ENCODE measurements at regions not wholly inside any gene's neighbourhood (a gene's known extent, or its start where the extent isn't known, plus 50 kb on each side); places are given as distances from the start of the nearest gene placed in this dataset.

DNA sequence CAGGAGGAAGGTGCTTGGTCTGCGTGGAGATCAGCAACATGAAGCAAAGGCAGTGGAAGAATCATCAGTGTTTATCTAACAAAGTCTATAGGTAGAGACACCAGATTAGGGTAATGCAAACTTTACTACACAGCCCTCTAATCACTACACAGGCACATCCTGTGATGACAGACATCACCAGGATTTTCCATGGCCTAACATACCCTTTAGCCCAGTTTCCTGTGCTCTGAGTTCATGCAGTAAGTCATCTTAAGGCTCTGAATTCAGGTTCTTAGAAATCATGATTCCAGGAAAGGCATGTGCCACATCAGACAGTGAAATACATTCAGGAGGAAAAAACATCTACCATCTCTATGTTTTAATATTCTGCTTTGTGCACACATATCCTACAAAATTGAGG is 708.5 kb upstream of the SLC8A1 start:
- no peak overlapping the region for H3K4me3 ChIP-seq (ENCODE audit: low read depth, low read length)
- TF ChIP-seq, protein P1, sequence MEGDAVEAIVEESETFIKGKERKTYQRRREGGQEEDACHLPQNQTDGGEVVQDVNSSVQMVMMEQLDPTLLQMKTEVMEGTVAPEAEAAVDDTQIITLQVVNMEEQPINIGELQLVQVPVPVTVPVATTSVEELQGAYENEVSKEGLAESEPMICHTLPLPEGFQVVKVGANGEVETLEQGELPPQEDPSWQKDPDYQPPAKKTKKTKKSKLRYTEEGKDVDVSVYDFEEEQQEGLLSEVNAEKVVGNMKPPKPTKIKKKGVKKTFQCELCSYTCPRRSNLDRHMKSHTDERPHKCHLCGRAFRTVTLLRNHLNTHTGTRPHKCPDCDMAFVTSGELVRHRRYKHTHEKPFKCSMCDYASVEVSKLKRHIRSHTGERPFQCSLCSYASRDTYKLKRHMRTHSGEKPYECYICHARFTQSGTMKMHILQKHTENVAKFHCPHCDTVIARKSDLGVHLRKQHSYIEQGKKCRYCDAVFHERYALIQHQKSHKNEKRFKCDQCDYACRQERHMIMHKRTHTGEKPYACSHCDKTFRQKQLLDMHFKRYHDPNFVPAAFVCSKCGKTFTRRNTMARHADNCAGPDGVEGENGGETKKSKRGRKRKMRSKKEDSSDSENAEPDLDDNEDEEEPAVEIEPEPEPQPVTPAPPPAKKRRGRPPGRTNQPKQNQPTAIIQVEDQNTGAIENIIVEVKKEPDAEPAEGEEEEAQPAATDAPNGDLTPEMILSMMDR (conservative IDR thresholded peaks at IDR 0.05; ENCODE audit: low read depth, low read length), result no peak
- DNase-seq (ENCODE audit: low read depth), result no peak

GRCh38 chr2:41167014-41167413 is 715.1 kb upstream of the SLC8A1 start:
- no peak for DNase-seq (ENCODE audit: low read depth)
- TF ChIP-seq, protein P1 (conservative IDR thresholded peaks at IDR 0.05; ENCODE audit: low read depth, low read length), result no peak
- no peak overlapping the region for H3K4me3 ChIP-seq (ENCODE audit: low read depth, low read length)

DNA sequence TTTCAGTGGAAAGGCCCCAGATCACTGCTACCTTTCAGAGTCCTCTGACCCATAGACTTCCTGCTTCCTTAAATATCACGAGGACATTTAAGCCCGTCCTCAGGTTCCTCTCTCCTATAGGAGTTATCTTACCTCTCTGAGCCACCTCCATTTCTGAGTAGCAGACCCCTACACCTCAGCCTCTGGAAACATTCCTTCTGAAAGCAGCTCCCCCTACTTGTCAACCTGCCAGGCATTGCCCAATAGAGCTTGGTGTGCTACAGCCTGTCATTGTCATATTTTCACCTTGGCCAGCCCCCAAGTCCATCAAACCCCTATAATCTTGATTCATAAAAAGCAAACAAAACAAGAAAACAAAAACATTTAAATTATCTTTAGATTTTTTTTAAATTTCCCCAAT is 717.9 kb upstream of the SLC8A1 start:
- DNase-seq (ENCODE audit: low read depth), result no peak
- no peak overlapping the region for H3K4me3 ChIP-seq (ENCODE audit: low read depth, low read length)
- TF ChIP-seq, protein P1 (conservative IDR thresholded peaks at IDR 0.05; ENCODE audit: low read depth, low read length), result no peak

DNA sequence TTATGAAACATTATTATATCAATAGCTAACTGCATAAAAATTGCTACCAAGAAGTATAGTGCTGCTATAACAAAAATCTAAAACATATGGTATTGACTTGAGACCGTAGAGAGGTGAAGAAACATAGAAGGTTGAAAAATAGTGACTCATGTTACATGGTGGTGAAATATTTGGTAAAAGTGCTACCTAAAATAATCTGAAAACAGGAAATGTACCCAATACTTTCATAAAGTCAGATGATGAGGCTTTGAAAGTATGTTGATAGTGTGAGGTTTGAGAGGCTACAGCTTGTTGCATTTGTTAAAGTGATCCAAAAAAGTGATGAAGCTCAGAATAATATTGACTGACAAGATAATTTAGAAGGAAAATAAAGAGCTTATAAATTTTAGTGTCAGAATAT is 718.7 kb upstream of the SLC8A1 start:
- TF ChIP-seq, protein P1 (conservative IDR thresholded peaks at IDR 0.05; ENCODE audit: low read depth, low read length), result no peak
- no peak overlapping the region for H3K4me3 ChIP-seq (ENCODE audit: low read depth, low read length)
- no peak for DNase-seq (ENCODE audit: low read depth)

- no peak for DNase-seq (ENCODE audit: low read depth)
- TF ChIP-seq, protein P1 (conservative IDR thresholded peaks at IDR 0.05; ENCODE audit: low read depth, low read length), result no peak
- H3K4me3 ChIP-seq (ENCODE audit: low read depth, low read length), result no peak overlapping the region
Measured at GRCh38 chr2:41180387-41180786, 728.5 kb upstream of the SLC8A1 start.

- TF ChIP-seq, protein P1 (conservative IDR thresholded peaks at IDR 0.05; ENCODE audit: low read depth, low read length), result no peak
- H3K4me3 ChIP-seq (ENCODE audit: low read depth, low read length), result no peak overlapping the region
- no peak for DNase-seq (ENCODE audit: low read depth)
Measured at GRCh38 chr2:41182961-41183360, 731.1 kb upstream of the SLC8A1 start.

DNA sequence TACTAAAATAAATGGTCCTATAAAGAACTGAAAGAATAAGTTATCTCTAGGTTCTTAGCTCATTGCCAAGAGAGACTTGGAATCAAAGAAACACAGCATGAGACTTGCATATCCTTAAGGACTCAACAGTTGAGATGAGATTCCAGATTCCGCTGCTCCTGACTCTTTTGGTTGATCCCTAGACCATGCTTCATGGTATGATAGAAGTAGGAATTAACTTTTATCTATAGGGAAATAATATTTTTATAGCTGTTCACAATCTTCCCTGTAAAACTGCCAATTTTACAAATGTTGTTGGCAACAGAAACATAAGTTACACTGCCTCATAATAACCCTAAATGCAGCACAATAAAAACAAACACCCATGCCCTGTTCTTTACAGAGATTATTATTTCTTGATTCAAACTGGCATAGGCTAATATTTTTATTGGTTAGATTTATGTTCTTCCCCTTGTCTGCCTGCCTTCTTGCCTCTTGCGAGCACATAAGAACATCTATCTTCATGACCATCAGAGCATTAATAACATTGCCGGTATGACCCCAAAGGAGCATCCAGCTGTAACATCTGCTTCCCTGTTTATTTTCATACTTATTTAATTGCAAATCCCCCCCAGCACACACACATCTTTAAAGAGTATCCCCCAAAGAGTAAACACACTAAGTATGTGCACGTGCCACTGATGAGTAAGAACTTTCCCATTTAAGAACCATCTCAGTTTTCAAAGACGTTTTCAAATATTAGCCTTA is 735.7 kb upstream of the SLC8A1 start:
- H3K4me3 ChIP-seq (ENCODE audit: low read depth, low read length), result no peak overlapping the region
- TF ChIP-seq, protein P1 (conservative IDR thresholded peaks at IDR 0.05; ENCODE audit: low read depth, low read length), result no peak
- no peak for DNase-seq (ENCODE audit: low read depth)

Measured in epithelial cell of proximal tubule (primary cell).